ENCODE measurements at regions not wholly inside any gene's neighbourhood (a gene's known extent, or its start where the extent isn't known, plus 50 kb on each side); places are given as distances from the start of the nearest gene placed in this dataset.

- no peak for TF ChIP-seq CTCF (conservative IDR thresholded peaks at IDR 0.05; ENCODE audit: low read depth, low read length)
- TF ChIP-seq RFX5 (IDR thresholded peaks at IDR 0.05; ENCODE audit: low read depth, low read length): no peak
- TF ChIP-seq POLR2A (IDR thresholded peaks at IDR 0.05; ENCODE audit: low read depth, low read length): no peak
- no peak for TF ChIP-seq USF2 (IDR thresholded peaks at IDR 0.05; ENCODE audit: low read depth, low read length)
- TF ChIP-seq NFE2L2 (IDR thresholded peaks at IDR 0.05; ENCODE audit: low read depth, low read length): no peak
- TF ChIP-seq BHLHE40 (IDR thresholded peaks at IDR 0.05; ENCODE audit: low read depth, low read length): no peak
- TF ChIP-seq SMC3 (IDR thresholded peaks at IDR 0.05; ENCODE audit: low read depth, low read length): no peak
- TF ChIP-seq RAD21 (IDR thresholded peaks at IDR 0.05; ENCODE audit: low read length): no peak
- no peak for TF ChIP-seq MAFK (IDR thresholded peaks at IDR 0.05; ENCODE audit: low read depth, low read length)
- no peak for TF ChIP-seq MXI1 (IDR thresholded peaks at IDR 0.05; ENCODE audit: borderline replicate concordance, low read depth, low read length)
- TF ChIP-seq CEBPB (IDR thresholded peaks at IDR 0.05; ENCODE audit: low read depth, low read length): no peak
- no peak for TF ChIP-seq ELK1 (IDR thresholded peaks at IDR 0.05; ENCODE audit: borderline replicate concordance, low read depth, low read length)
Measured at GRCh38 chr1:48077795-48078222, 80.6 kb upstream of the TRABD2B start.

Data from IMR-90 (cell line).